Gastroesophageal sphincter (tissue), 4 donors: ENCODE measurements at regions not wholly inside any gene's neighbourhood (a gene's known extent, or its start where the extent isn't known, plus 50 kb on each side); places are given as distances from the start of the nearest gene placed in this dataset.

Experiments
- ATAC-seq: fragments of 150-250 bp; one replicate; pipeline ENCODE4 v1.9.1; 2016; ENCODE audit warnings: mild to moderate bottlenecking, moderate library complexity
- H3K27ac ChIP-seq, 4 donors: fragments of 200-600 bp; sonication (generic) in 3 of 4; 1 replicate in 3 of 4; 2 replicates in 1 of 4; pipeline ENCODE4 v1.5.1; 2016 to 2019
- H3K27me3 ChIP-seq: fragments of 200-600 bp; sonication (generic); one replicate; pipeline ENCODE4 v1.5.1; 2019
- H3K36me3 ChIP-seq, 2 donors: fragments of 200-600 bp; sonication (generic); one replicate each; pipeline ENCODE4 v1.5.1; 2019; ENCODE audit warnings: control low read depth in 1 of 2
- H3K4me1 ChIP-seq, 3 donors: fragments of 200-600 bp; sonication (generic); 1 replicate in 2 of 3; 2 replicates in 1 of 3; pipeline ENCODE4 v1.5.1; 2016 to 2019; ENCODE audit warnings: control low read depth in 2 of 3
- H3K4me3 ChIP-seq, 2 donors: fragments of 200-600 bp; sonication (generic); one replicate each; pipeline ENCODE4 v1.5.1; 2019; ENCODE audit warnings: mild to moderate bottlenecking in 1 of 2, moderate library complexity in 1 of 2
- H3K9me3 ChIP-seq, 3 donors: fragments of 200-600 bp; sonication (generic); one replicate each; pipeline ENCODE4 v1.5.1; 2017 to 2019; ENCODE audit warnings: control low read depth in 2 of 3
- CTCF ChIP-seq, 4 experiments: fragments of 200-600 bp in 2 of 4; fragments of 450-650 bp in 2 of 4; sonication (generic) in 1 of 4; IDR thresholded peaks; one replicate each; pipeline ENCODE4 v1.5.1; 2017 to 2019; ENCODE audit warnings: antibody characterized with exemption in 4 of 4, mild to moderate bottlenecking in 2 of 4, moderate library complexity in 2 of 4
- EP300 ChIP-seq: sonication (generic); formaldehyde crosslinking; IDR thresholded peaks from one replicate; pipeline ENCODE4 v1.6.1; 2017; ENCODE audit warnings: antibody characterized with exemption, mild to moderate bottlenecking
- POLR2A ChIP-seq, 2 donors: fragments of 450-650 bp; IDR thresholded peaks; one replicate each; pipeline ENCODE4 v1.6.1; 2017; ENCODE audit warnings: antibody characterized with exemption in 2 of 2, mild to moderate bottlenecking in 2 of 2, moderate library complexity in 1 of 2
- POLR2AphosphoS5 ChIP-seq: sonication (generic); formaldehyde crosslinking; IDR thresholded peaks from one replicate; pipeline ENCODE4 v1.6.1; 2017; ENCODE audit warnings: antibody characterized with exemption
- WGBS, 2 donors: methylation state at CpG; one replicate each; pipeline ENCODE4 v1.1.5; 2018; ENCODE audit warnings: low coverage in 1 of 2; 5-methylcytosine and 5-hydroxymethylcytosine counted together

- Histone ChIP-seq H3K27me3 (no peaks in the 10 kb centered on the region), H3K4me1 (no peaks in the 10 kb centered on the region), H3K27ac (no peak overlapping the region), H3K9me3 (no peaks in the 10 kb centered on the region), H3K4me3 (no peak overlapping the region), H3K36me3 (no peaks in the 10 kb centered on the region)
- TF ChIP-seq CTCF (IDR thresholded peaks at IDR 0.05) (no peak), POLR2AphosphoS5 (no peak), EP300 (no peak), POLR2A (IDR thresholded peaks at IDR 0.05) (no peak)
- 72 to 82% methylated on average over 4 of the region's 4 CpGs for WGBS, 2 donors
- no peak for ATAC-seq
These were observed 173.9 kb downstream of the NR2F2 start for GRCh38 chr15:96504371-96504770.

- H3K27ac ChIP-seq, result no peak overlapping the region
- H3K27me3 ChIP-seq, result no peaks in the 10 kb centered on the region
- no peaks in the 10 kb centered on the region for H3K36me3 ChIP-seq
- 100% methylated on average over 2 of the region's 4 CpGs; no CpG with 5 or more reads in 1 of the 2 donors for WGBS, 2 donors
- no peak overlapping the region for H3K4me3 ChIP-seq
- TF ChIP-seq CTCF (IDR thresholded peaks at IDR 0.05), result no peak
- TF ChIP-seq POLR2AphosphoS5, result no peak
- TF ChIP-seq POLR2A (IDR thresholded peaks at IDR 0.05), result no peak
- no peak for TF ChIP-seq EP300
- no peak for ATAC-seq
- no peaks in the 10 kb centered on the region for H3K4me1 ChIP-seq
- no peaks in the 10 kb centered on the region for H3K9me3 ChIP-seq
These were observed 174.5 kb downstream of the NR2F2 start for GRCh38 chr15:96505014-96505413.

- Histone ChIP-seq H3K4me1 (no peaks in the 10 kb centered on the region), H3K27me3 (peaks cover 4% of the 10 kb centered on the region), H3K9me3 (peaks cover 0 to 4% (median 0%) of the 10 kb centered on the region in 3 donors), H3K36me3 (no peaks in the 10 kb centered on the region), H3K4me3 (no peak overlapping the region), H3K27ac (no peak overlapping the region)
- no peak for TF ChIP-seq POLR2A (IDR thresholded peaks at IDR 0.05)
- 56 to 73% methylated on average over 6 of the region's 6 CpGs for WGBS, 2 donors
- ATAC-seq, result no peak
These were observed 184.2 kb downstream of the NR2F2 start for GRCh38 chr15:96514607-96515285.

- Histone ChIP-seq H3K4me3 (no peak overlapping the region), H3K27ac (no peak overlapping the region), H3K4me1 (no peaks in the 10 kb centered on the region), H3K9me3 (peaks cover 0 to 9% (median 0%) of the 10 kb centered on the region in 3 donors), H3K36me3 (no peaks in the 10 kb centered on the region), H3K27me3 (peaks cover 4% of the 10 kb centered on the region)
- WGBS, 2 donors, result 64 to 68% methylated on average over 3 of the region's 3 CpGs
- TF ChIP-seq CTCF (IDR thresholded peaks at IDR 0.05) (no peak), POLR2A (IDR thresholded peaks at IDR 0.05) (no peak), EP300 (no peak), POLR2AphosphoS5 (no peak)
- no peak for ATAC-seq
These were observed 184.9 kb downstream of the NR2F2 start for GRCh38 chr15:96515371-96515770.

- Histone ChIP-seq H3K27me3 (no peaks in the 10 kb centered on the region), H3K27ac (no peak overlapping the region), H3K36me3 (no peaks in the 10 kb centered on the region), H3K9me3 (peaks cover 0 to 31% (median 0%) of the 10 kb centered on the region in 3 donors), H3K4me1 (no peaks in the 10 kb centered on the region), H3K4me3 (no peak overlapping the region)
- TF ChIP-seq POLR2A (IDR thresholded peaks at IDR 0.05) (no peak), CTCF (IDR thresholded peaks at IDR 0.05) (no peak), POLR2AphosphoS5 (no peak), EP300 (no peak)
- no peak for ATAC-seq
- 83% methylated on average over 1 of the region's 1 CpG; no CpG with 5 or more reads in 1 of the 2 donors for WGBS, 2 donors
These were observed 190.9 kb downstream of the NR2F2 start for GRCh38 chr15:96521386-96521785.
